HG02885 (cell line): ENCODE measurements at regions not wholly inside any gene's neighbourhood (a gene's known extent, or its start where the extent isn't known, plus 50 kb on each side); places are given as distances from the start of the nearest gene placed in this dataset.
"Not testable (repeated sequence)": the region's sequence is repeated elsewhere in the genome, so short reads cannot be mapped to it uniquely, and the experiment has no call there.

Source experiments
- ATAC-seq: cut with Tn5 transposase; IDR thresholded peaks from one replicate; pipeline ENCODE4 v1.9.1; 2021; ENCODE audit warnings: mild to moderate bottlenecking; ENCODE audit not compliant: unreplicated experiment, poor library complexity

- not testable (repeated sequence) for ATAC-seq
Observed at GRCh38 chr2:87075054-87075790, 53.6 kb upstream of the PLGLB1 start.

- ATAC-seq = peak; percentile 35
Observed at GRCh38 chr2:87075791-87076252, 54.2 kb upstream of the PLGLB1 start.

- ATAC-seq = peak; percentile 90
Observed at GRCh38 chr2:87076253-87077123, 54.8 kb upstream of the PLGLB1 start.

DNA sequence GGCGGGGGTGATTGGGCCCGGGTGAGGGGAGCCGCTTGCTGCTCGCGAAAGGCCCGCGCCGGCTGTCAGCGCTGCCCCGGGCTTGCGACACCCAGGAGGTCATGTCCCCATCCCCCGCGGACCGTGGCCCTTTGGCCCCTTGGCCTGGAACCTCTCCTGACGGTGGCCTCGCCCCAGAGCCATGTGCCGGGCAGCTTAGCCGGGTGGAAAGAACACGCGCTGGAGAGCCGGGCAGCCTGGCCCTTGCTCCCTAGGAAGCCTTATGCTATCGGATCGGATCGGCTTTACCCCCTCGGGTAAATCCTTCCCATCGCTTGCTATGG is 55.4 kb upstream of the PLGLB1 start:
- ATAC-seq = peak; percentile 10

GRCh38 chr2:87081727-87082126 is 60.1 kb upstream of the PLGLB1 start:
- ATAC-seq = not testable (repeated sequence)

DNA sequence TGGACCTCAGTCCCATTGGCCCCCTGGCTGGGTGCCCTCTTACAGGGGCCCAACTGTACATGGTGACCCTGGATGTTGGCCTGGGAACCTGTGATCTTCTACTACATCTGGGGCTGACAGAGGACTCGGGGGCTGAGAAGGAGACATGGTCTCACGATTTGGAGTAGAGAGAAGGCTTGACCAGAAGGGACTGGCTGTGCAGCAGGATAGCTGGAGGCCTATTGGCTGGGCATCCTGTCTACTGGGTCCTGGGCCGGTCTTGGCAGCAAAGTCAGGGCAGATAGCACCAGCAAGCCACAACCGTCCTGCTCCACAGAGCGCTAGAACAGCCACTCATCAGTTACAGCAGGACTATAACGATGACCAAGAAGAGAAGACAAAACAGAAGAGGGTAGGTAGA is 66.4 kb upstream of the PLGLB1 start:
- not testable (repeated sequence) for ATAC-seq

DNA sequence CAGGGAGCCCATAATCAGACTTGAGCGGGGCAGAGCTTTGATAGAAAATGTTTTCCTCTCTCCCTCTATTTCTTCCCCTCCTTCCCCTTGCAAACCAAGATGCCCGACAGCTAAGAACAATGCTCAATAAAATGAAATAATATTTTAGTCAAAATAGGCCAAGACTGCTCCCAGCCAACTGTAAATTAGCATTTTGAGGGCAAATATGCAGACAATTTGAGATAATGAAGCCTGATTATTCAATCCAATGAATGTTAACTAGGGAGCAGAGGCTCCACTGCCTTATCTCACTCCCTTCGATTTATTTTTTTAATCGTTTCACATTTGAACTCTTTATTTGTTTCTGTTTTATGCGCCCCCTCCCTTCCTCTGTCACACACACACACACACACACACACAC is 67.8 kb upstream of the PLGLB1 start:
- ATAC-seq = not testable (repeated sequence)

- ATAC-seq = not testable (repeated sequence)
Observed at GRCh38 chr2:87093252-87093651, 71.6 kb upstream of the PLGLB1 start.

GRCh38 chr2:87093937-87094529 is 72.4 kb upstream of the PLGLB1 start:
- ATAC-seq = not testable (repeated sequence)

GRCh38 chr2:87095804-87096203 is 74.2 kb upstream of the PLGLB1 start:
- ATAC-seq = not testable (repeated sequence)

GRCh38 chr2:87128761-87129553 is 107.3 kb upstream of the PLGLB1 start:
- peak; percentile 49 for ATAC-seq

DNA sequence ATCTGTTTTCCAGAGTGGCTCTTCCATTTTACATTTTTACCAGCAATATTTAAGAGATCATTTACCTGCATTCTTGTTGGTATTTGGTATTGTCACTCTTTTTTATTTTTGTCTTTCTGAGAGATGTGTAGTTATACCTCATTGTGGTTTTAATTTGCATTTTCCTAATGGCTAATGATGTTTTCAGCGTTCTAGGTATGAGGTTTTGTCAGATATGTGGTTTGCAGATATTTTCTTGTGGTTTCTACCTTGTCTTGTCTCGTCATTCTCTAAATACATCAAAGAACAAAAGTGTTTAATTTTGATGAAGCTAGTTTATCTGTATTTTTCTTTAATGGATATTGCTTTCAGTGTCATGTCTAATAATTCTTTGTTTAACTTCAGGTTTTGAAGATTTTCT is 110.9 kb upstream of the PLGLB1 start:
- peak; percentile 60 for ATAC-seq

DNA sequence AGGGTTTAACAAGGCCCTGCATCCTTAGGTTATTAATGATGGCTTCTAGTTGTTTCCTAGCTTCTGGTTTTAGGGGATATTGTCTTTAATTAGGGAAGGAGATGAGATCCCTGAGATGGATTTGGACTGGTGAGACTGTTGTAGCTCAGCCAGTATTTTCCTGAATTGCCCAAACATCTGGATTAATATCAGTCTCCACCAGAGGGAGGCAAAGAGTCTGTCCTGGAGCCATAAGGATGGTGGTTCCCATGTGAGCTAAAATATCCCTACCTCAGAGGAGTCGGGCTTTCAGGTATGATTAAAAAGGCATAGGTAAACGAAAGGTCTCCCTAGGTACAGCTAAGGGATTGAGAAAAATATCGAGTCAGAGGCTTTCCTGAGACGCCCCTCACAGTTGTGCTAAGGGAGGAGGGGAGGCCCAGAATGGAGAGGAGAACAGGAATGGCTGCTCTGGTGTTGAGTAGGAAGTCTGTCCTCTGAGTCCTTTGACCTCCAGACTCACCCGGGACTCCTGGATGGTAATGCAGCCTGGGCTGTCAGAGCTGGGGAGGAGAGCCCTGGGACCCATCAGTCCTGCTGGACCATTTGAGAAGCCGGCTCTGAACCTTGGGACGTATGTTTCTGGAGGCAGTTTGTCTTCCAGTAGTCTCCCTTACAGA is 130.3 kb upstream of the PLGLB1 start:
- ATAC-seq = not testable (repeated sequence)

- ATAC-seq = not testable (repeated sequence)
Observed at GRCh38 chr2:87174454-87174853, 152.8 kb upstream of the PLGLB1 start.

DNA sequence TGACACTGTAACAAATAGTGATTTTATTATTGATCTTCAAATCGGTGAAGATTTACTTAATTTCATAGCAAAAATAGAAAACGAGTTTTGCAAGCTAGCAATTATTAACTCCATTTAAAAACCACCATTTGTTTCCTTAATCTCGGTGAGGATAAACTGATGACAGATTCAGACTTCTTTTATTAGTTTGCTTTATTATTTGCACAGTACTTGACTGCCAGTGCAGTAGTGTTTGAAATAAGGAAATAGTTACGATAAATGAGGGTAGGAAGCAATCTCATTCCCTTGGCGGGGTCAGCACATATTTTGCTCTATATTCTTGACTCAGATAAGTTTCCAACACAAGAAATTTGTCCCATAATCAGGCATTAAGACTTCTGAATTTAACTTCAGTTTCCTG is 161.7 kb upstream of the PLGLB1 start:
- not testable (repeated sequence) for ATAC-seq

GRCh38 chr2:87184260-87184659 is 162.6 kb upstream of the PLGLB1 start:
- not testable (repeated sequence) for ATAC-seq

- ATAC-seq = not testable (repeated sequence)
Observed at GRCh38 chr2:87189214-87189613, 167.6 kb upstream of the PLGLB1 start.

DNA sequence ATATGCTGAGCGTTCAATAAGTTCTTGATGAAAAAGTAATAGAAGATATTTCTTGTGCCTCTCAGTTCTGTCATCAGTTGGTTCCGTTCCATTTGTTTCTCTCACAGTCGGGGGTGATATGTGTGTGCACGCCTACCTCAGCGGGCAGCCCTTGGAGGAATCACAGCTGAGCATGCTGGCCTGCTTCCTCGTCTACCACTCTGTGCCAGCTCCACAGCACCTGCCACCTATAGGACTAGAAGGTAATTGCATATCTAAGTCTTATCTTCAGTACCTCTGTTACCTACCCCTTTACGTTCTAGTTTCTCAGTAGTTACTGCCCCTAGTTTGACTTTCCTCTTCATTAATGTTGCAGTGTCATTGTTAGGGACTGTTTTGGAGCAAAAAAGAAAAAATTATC is 171.7 kb upstream of the PLGLB1 start:
- peak; percentile 85 for ATAC-seq

DNA sequence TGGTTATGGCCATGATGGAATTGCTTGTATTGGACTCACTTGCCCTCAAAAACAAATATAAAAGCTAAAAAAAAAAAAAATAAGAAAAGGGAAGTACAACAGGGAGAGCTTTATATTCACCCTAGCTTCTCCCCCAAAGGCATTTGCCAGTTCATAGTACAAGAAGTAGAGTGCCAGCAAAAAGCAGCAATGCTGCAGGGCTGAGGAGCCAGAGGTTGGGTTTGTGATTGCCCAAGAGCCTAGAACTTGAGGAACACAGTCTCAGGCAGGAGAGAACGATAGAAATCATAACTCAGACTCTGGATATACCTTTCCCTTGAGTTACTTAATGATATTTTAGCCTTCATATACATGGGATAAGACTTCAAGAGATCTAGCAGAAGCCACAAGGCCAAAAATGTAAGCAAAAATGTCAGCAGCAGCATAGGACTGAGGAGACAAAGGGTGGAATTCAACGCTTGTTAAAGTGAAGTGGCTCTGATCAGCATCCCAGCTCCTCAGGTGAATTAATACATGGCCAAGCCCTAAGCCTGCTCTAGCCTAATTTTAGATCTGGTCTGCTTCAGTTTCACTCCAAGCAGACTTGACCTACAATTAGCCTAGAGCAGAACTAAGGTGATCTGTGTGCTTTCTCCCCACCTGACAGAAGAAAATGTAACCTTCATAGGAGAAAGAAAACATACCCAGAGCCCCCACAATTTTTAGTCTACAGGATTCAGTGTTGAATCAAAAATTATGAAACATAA is 172.8 kb upstream of the PLGLB1 start:
- ATAC-seq = not testable (repeated sequence)
